Liver (tissue), 8 donors: ENCODE measurements at regions not wholly inside any gene's neighbourhood (a gene's known extent, or its start where the extent isn't known, plus 50 kb on each side); places are given as distances from the start of the nearest gene placed in this dataset.

Experiments
- DNase-seq: peaks from one replicate; pipeline ENCODE4 v3.0.0-alpha.2; 2017; ENCODE audit warnings: low spot score
- H3K27ac ChIP-seq, 2 donors: one replicate each; pipeline ENCODE4 v1.7.0; 2013; ENCODE audit warnings: inconsistent platforms in 2 of 2, low read length in 2 of 2, control low read depth in 1 of 2, low read depth in 1 of 2, mild to moderate bottlenecking in 1 of 2
- H3K27me3 ChIP-seq, 4 donors: one replicate each; pipeline versions ENCODE4 v1.6.1 to v1.7.0; 2013; ENCODE audit warnings: low read length in 3 of 4, inconsistent platforms in 1 of 4, mild to moderate bottlenecking in 1 of 4, moderate library complexity in 1 of 4; ENCODE audit not compliant: control insufficient read depth in 4 of 4, insufficient read depth in 4 of 4
- H3K36me3 ChIP-seq, 4 donors: one replicate each; pipeline versions ENCODE4 v1.6.1 to v1.7.0; 2013; ENCODE audit warnings: low read length in 3 of 4, mild to moderate bottlenecking in 3 of 4, low read depth in 1 of 4, moderate library complexity in 1 of 4; ENCODE audit not compliant: control insufficient read depth in 4 of 4, insufficient read depth in 3 of 4
- H3K4me1 ChIP-seq, 4 donors: one replicate each; pipeline versions ENCODE4 v1.6.1 to v1.7.0; 2013; ENCODE audit warnings: low read length in 3 of 4, mild to moderate bottlenecking in 3 of 4, moderate library complexity in 1 of 4; ENCODE audit not compliant: control insufficient read depth in 4 of 4, insufficient read depth in 4 of 4
- H3K4me3 ChIP-seq, 3 donors: one replicate each; pipeline versions ENCODE4 v1.6.1 to v1.7.0; 2013; ENCODE audit warnings: low read length in 3 of 3, control low read depth in 1 of 3, low read depth in 1 of 3, mild to moderate bottlenecking in 1 of 3
- H3K9ac ChIP-seq, 2 donors: one replicate each; pipeline ENCODE4 v1.7.0; 2013; ENCODE audit warnings: low read length in 2 of 2, mild to moderate bottlenecking in 2 of 2, moderate library complexity in 2 of 2, control low read depth in 1 of 2, low read depth in 1 of 2
- H3K9me3 ChIP-seq, 4 donors: one replicate each; pipeline versions ENCODE4 v1.6.1 to v1.7.0; 2013; ENCODE audit warnings: low read length in 3 of 4; ENCODE audit not compliant: control insufficient read depth in 4 of 4
- ATF3 ChIP-seq: IDR thresholded peaks from 2 replicates; pipeline ENCODE4 v1.6.1; 2016; ENCODE audit warnings: antibody characterized with exemption
- CTCF ChIP-seq: fragments of 150-350 bp; IDR thresholded peaks from 2 replicates; pipeline ENCODE4 v1.5.1; 2017; ENCODE audit warnings: improper control_type of control experiment, low read depth, low read length; ENCODE audit not compliant: missing input control
- EGR1 ChIP-seq, 2 donors: IDR thresholded peaks; 2 replicates each; pipeline ENCODE4 v1.6.1; 2016 to 2018; ENCODE audit warnings: antibody characterized with exemption in 2 of 2, low read depth in 2 of 2
- FOXA1 ChIP-seq: IDR thresholded peaks from 2 replicates; pipeline ENCODE4 v1.6.1; 2016; ENCODE audit warnings: antibody characterized with exemption
- FOXA2 ChIP-seq: IDR thresholded peaks from 2 replicates; pipeline ENCODE4 v1.6.1; 2016; ENCODE audit warnings: antibody characterized with exemption
- GABPA ChIP-seq, 2 donors: IDR thresholded peaks in 1 of 2; conservative IDR thresholded peaks in 1 of 2; 2 replicates each; pipeline ENCODE4 v1.6.1; 2016; ENCODE audit warnings: antibody characterized with exemption in 2 of 2, mild to moderate bottlenecking in 1 of 2, moderate library complexity in 1 of 2
- HNF4A ChIP-seq, 2 donors: conservative IDR thresholded peaks; 2 replicates each; pipeline ENCODE4 v1.6.1; 2016; ENCODE audit warnings: antibody characterized with exemption in 2 of 2, mild to moderate bottlenecking in 2 of 2
- HNF4G ChIP-seq: IDR thresholded peaks from 2 replicates; pipeline ENCODE4 v1.6.1; 2016; ENCODE audit warnings: antibody characterized with exemption
- JUND ChIP-seq, 2 donors: IDR thresholded peaks; 2 replicates each; pipeline ENCODE4 v1.6.1; 2016; ENCODE audit warnings: antibody characterized with exemption in 2 of 2
- MAX ChIP-seq: IDR thresholded peaks from 2 replicates; pipeline ENCODE4 v1.6.1; 2016; ENCODE audit warnings: antibody characterized with exemption
- NR2F2 ChIP-seq: IDR thresholded peaks from 2 replicates; pipeline ENCODE4 v1.6.1; 2016; ENCODE audit warnings: antibody characterized with exemption
- RAD21 ChIP-seq, 2 donors: IDR thresholded peaks; 2 replicates each; pipeline ENCODE4 v1.6.1; 2016; ENCODE audit warnings: antibody characterized with exemption in 2 of 2, mild to moderate bottlenecking in 2 of 2
- REST ChIP-seq: IDR thresholded peaks from 2 replicates; pipeline ENCODE4 v1.6.1; 2016; ENCODE audit warnings: antibody characterized with exemption, mild to moderate bottlenecking
- RXRA ChIP-seq, 2 donors: IDR thresholded peaks; 2 replicates each; pipeline ENCODE4 v1.6.1; 2017 to 2018; ENCODE audit warnings: antibody characterized with exemption in 2 of 2, mild to moderate bottlenecking in 1 of 2
- SP1 ChIP-seq: IDR thresholded peaks from 2 replicates; pipeline ENCODE4 v1.6.1; 2018; ENCODE audit warnings: antibody characterized with exemption, mild to moderate bottlenecking
- TAF1 ChIP-seq: conservative IDR thresholded peaks from 2 replicates; pipeline ENCODE4 v1.6.1; 2016; ENCODE audit warnings: antibody characterized with exemption, mild to moderate bottlenecking
- YY1 ChIP-seq: IDR thresholded peaks from 2 replicates; pipeline ENCODE4 v1.6.1; 2016; ENCODE audit warnings: antibody characterized with exemption, mild to moderate bottlenecking
- ZBTB33 ChIP-seq: IDR thresholded peaks from 2 replicates; pipeline ENCODE4 v1.6.1; 2016; ENCODE audit warnings: antibody characterized with exemption
- WGBS: extraction: QIAGEN DNeasy Blood & Tissue Kit; methylation state at CpG from one replicate; pipeline ENCODE4 v1.1.7; 2013; 5-methylcytosine and 5-hydroxymethylcytosine counted together
- donor health status: healthy.
- donor health status: healthy.
- donor health status: healthy.
- donor health status: healthy.
- donor health status: healthy.

- Histone ChIP-seq H3K9me3 (no peaks in the 10 kb centered on the region), H3K9ac (no peak overlapping the region), H3K4me3 (no peak overlapping the region), H3K4me1 (no peaks in the 10 kb centered on the region), H3K36me3 (no peaks in the 10 kb centered on the region), H3K27ac (no peak overlapping the region), H3K27me3 (no peaks in the 10 kb centered on the region)
- TF ChIP-seq RAD21 (IDR thresholded peaks at IDR 0.05) (no peak), HNF4G (no peak), TAF1 (no peak), YY1 (no peak), RXRA (IDR thresholded peaks at IDR 0.05) (no peak), CTCF (no peak), EGR1 (IDR thresholded peaks at IDR 0.05; ENCODE audit: low read depth in 2 of 2) (no peak), ZBTB33 (no peak), FOXA2 (no peak), ATF3 (no peak), HNF4A (conservative IDR thresholded peaks at IDR 0.05) (no peak), REST (no peak), FOXA1 (no peak), SP1 (no peak), JUND (IDR thresholded peaks at IDR 0.05) (no peak), GABPA (IDR thresholded peaks at IDR 0.05 in 1 of 2, conservative IDR thresholded peaks at IDR 0.05 in 1 of 2) (no peak), NR2F2 (no peak), MAX (no peak)
- WGBS = 72% methylated on average over 3 of the region's 3 CpGs
- DNase-seq = no peak
These were observed 925.3 kb downstream of the SLITRK6 start for GRCh38 chr13:84873951-84874350.

- H3K9ac ChIP-seq = no peak overlapping the region
- no peak overlapping the region for H3K4me3 ChIP-seq
- no peak for TF ChIP-seq JUND (IDR thresholded peaks at IDR 0.05)
- TF ChIP-seq RXRA (IDR thresholded peaks at IDR 0.05) = no peak
- TF ChIP-seq RAD21 (IDR thresholded peaks at IDR 0.05) = no peak
- no peak for TF ChIP-seq ATF3
- no peak for TF ChIP-seq CTCF
- no peak for TF ChIP-seq ZBTB33
- TF ChIP-seq FOXA1 = no peak
- no peak for TF ChIP-seq HNF4G
- no peak overlapping the region for H3K27ac ChIP-seq
- WGBS = 69% methylated on average over 6 of the region's 6 CpGs
- no peaks in the 10 kb centered on the region for H3K36me3 ChIP-seq
- DNase-seq = no peak
- H3K4me1 ChIP-seq = no peaks in the 10 kb centered on the region
- peaks cover 0 to 5% (median 0%) of the 10 kb centered on the region in 4 donors for H3K27me3 ChIP-seq
- H3K9me3 ChIP-seq = no peaks in the 10 kb centered on the region
These were observed 929.0 kb downstream of the SLITRK6 start for GRCh38 chr13:84870190-84870589.
